ENCODE measurements at regions not wholly inside any gene's neighbourhood (a gene's known extent, or its start where the extent isn't known, plus 50 kb on each side); places are given as distances from the start of the nearest gene placed in this dataset.
"Not testable (repeated sequence)": the region's sequence is repeated elsewhere in the genome, so short reads cannot be mapped to it uniquely, and the experiment has no call there.

GRCh38 chr5:92542017-92542416, 1039.0 kb downstream of the NR2F1-AS1 start:
- TF ChIP-seq CTCF (IDR thresholded peaks at IDR 0.05); ZFX (IDR thresholded peaks at IDR 0.05; ENCODE audit: borderline replicate concordance): not testable (repeated sequence)
